HG03469 (cell line): ENCODE measurements at regions not wholly inside any gene's neighbourhood (a gene's known extent, or its start where the extent isn't known, plus 50 kb on each side); places are given as distances from the start of the nearest gene placed in this dataset.
A peak's percentile ranks its signal among the peaks of the same experiment; 100 is the strongest.
"Not testable (repeated sequence)": the region's sequence is repeated elsewhere in the genome, so short reads cannot be mapped to it uniquely, and the experiment has no call there.

Experiments used
- ATAC-seq: cut with Tn5 transposase; IDR thresholded peaks from one replicate; pipeline ENCODE4 v1.9.1; 2021; ENCODE audit warnings: mild to moderate bottlenecking, moderate library complexity, moderate number of reproducible peaks; ENCODE audit not compliant: unreplicated experiment

GRCh38 chr6:119526561-119527230 lies 177.1 kb upstream of the MAN1A1 start:
- ATAC-seq = no peak

- ATAC-seq = no peak
These were observed 174.8 kb upstream of the MAN1A1 start for GRCh38 chr6:119524410-119524809.

GRCh38 chr6:119523556-119523955 lies 174.0 kb upstream of the MAN1A1 start:
- no peak for ATAC-seq

- ATAC-seq = no peak
These were observed 171.7 kb upstream of the MAN1A1 start for GRCh38 chr6:119521251-119521650.

GRCh38 chr6:119517428-119517827 lies 167.9 kb upstream of the MAN1A1 start:
- ATAC-seq = no peak

- ATAC-seq = no peak
These were observed 164.8 kb upstream of the MAN1A1 start for GRCh38 chr6:119514345-119514744.

GRCh38 chr6:119511024-119511423 lies 161.5 kb upstream of the MAN1A1 start:
- no peak for ATAC-seq

GRCh38 chr6:119510246-119510645 lies 160.7 kb upstream of the MAN1A1 start:
- no peak for ATAC-seq

- no peak for ATAC-seq
These were observed 157.1 kb upstream of the MAN1A1 start for GRCh38 chr6:119506631-119507174.

- peak; percentile 56 for ATAC-seq
These were observed 152.4 kb upstream of the MAN1A1 start for GRCh38 chr6:119501798-119502483.

GRCh38 chr6:119499797-119500196 lies 150.2 kb upstream of the MAN1A1 start:
- no peak for ATAC-seq

GRCh38 chr6:119497988-119498727 lies 148.6 kb upstream of the MAN1A1 start:
- no peak for ATAC-seq

GRCh38 chr6:119495230-119495683 lies 145.7 kb upstream of the MAN1A1 start:
- ATAC-seq = no peak

GRCh38 chr6:119493980-119494379 lies 144.4 kb upstream of the MAN1A1 start:
- ATAC-seq = no peak

GRCh38 chr6:119491112-119491511 lies 141.6 kb upstream of the MAN1A1 start:
- ATAC-seq = not testable (repeated sequence)

GRCh38 chr6:119490050-119490449 lies 140.5 kb upstream of the MAN1A1 start:
- ATAC-seq = not testable (repeated sequence)

GRCh38 chr6:119484598-119484997 lies 135.0 kb upstream of the MAN1A1 start:
- no peak for ATAC-seq

GRCh38 chr6:119483908-119484307 lies 134.3 kb upstream of the MAN1A1 start:
- ATAC-seq = no peak

GRCh38 chr6:119482850-119483285 lies 133.3 kb upstream of the MAN1A1 start:
- ATAC-seq = no peak

GRCh38 chr6:119481976-119482375 lies 132.4 kb upstream of the MAN1A1 start:
- ATAC-seq = no peak

GRCh38 chr6:119480961-119481497 lies 131.5 kb upstream of the MAN1A1 start:
- no peak for ATAC-seq
